Testis (tissue), 2 donors: ENCODE measurements at regions not wholly inside any gene's neighbourhood (a gene's known extent, or its start where the extent isn't known, plus 50 kb on each side); places are given as distances from the start of the nearest gene placed in this dataset.

Experiments used
- DNase-seq: peaks from one replicate; pipeline ENCODE4 v3.0.0-alpha.2; 2019
- H3K27ac ChIP-seq, 2 donors: fragments of 200-600 bp; sonication (generic); one replicate each; pipeline ENCODE4 v1.5.1; 2019
- H3K27me3 ChIP-seq: fragments of 200-600 bp; sonication (generic); one replicate; pipeline ENCODE4 v1.5.1; 2019
- H3K36me3 ChIP-seq: fragments of 200-600 bp; sonication (generic); one replicate; pipeline ENCODE4 v1.5.1; 2017; ENCODE audit warnings: low read depth; ENCODE audit errors: missing control alignments
- H3K4me1 ChIP-seq: fragments of 200-600 bp; sonication (generic); one replicate; pipeline ENCODE4 v1.5.1; 2019
- H3K4me3 ChIP-seq, 2 donors: fragments of 200-600 bp; sonication (generic); one replicate each; pipeline ENCODE4 v1.5.1; 2017 to 2019
- H3K9me3 ChIP-seq: fragments of 200-600 bp; sonication (generic); one replicate; pipeline ENCODE4 v1.5.1; 2017
- POLR2A ChIP-seq: fragments of 450-650 bp; IDR thresholded peaks from one replicate; pipeline ENCODE4 v1.6.1; 2017; ENCODE audit warnings: antibody characterized with exemption, mild to moderate bottlenecking, moderate library complexity
- WGBS, 2 donors: methylation state at CpG; one replicate each; pipeline ENCODE4 v1.1.5; 2018; 5-methylcytosine and 5-hydroxymethylcytosine counted together
- intact Hi-C: fragments of 100-400 bp; cut with DNase I; formaldehyde crosslinking; loops from one replicate; pipeline ENCODE4 v1.15.1; 2023; ENCODE audit warnings: low total_unique reads
- TF ChIP-seq, protein P1 (sequence below), 3 experiments: fragments of 450-650 bp in 2 of 3; fragments of 200-600 bp in 1 of 3; sonication (generic) in 1 of 3; IDR thresholded peaks; one replicate each; pipeline ENCODE4 v1.5.1; 2016 to 2019; ENCODE audit warnings: antibody characterized with exemption in 3 of 3, mild to moderate bottlenecking in 2 of 3, moderate library complexity in 1 of 3

DNA sequence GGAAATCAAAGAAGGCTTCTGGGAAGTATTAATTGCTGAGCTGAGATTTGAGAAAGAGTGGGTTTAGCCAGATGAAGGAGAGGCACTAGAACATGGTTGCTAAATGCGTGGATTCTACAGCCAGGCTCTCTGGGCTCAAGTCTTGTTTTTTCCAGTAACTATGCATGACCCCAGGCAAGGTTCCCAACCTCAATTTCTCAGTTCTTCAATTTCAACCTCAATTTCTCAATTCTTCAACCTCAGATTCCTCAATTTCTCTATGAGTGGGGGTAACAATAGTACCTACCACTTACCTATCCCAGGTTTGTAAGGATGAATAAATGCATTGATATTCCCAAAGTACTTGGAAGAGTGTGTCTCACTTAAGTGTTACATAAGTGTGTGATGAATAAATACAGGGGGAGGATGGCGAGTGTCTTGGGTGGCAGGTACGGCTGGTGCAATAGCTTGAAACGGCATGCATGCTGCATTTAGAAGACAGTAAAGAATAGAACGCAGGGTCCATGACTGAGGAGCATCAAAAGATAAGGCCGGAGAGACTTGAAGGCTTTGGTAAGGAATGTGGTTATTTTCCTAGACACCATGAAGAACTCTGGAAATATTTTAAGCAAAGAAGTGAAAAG is 149.1 kb upstream of the ATP2B1 start:
- DNase-seq: no peak
- no peaks in the 10 kb centered on the region for H3K36me3 ChIP-seq
- H3K9me3 ChIP-seq: no peaks in the 10 kb centered on the region
- H3K27me3 ChIP-seq: no peaks in the 10 kb centered on the region
- H3K4me3 ChIP-seq: no peak overlapping the region
- WGBS, 2 donors: 80 to 94% methylated on average over 6 of the region's 6 CpGs
- no peaks in the 10 kb centered on the region for H3K4me1 ChIP-seq
- intact Hi-C loops: no loop called here
- no peak overlapping the region for H3K27ac ChIP-seq
- TF ChIP-seq, protein P1, sequence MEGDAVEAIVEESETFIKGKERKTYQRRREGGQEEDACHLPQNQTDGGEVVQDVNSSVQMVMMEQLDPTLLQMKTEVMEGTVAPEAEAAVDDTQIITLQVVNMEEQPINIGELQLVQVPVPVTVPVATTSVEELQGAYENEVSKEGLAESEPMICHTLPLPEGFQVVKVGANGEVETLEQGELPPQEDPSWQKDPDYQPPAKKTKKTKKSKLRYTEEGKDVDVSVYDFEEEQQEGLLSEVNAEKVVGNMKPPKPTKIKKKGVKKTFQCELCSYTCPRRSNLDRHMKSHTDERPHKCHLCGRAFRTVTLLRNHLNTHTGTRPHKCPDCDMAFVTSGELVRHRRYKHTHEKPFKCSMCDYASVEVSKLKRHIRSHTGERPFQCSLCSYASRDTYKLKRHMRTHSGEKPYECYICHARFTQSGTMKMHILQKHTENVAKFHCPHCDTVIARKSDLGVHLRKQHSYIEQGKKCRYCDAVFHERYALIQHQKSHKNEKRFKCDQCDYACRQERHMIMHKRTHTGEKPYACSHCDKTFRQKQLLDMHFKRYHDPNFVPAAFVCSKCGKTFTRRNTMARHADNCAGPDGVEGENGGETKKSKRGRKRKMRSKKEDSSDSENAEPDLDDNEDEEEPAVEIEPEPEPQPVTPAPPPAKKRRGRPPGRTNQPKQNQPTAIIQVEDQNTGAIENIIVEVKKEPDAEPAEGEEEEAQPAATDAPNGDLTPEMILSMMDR (IDR thresholded peaks at IDR 0.05): no peak
- TF ChIP-seq POLR2A: no peak

DNA sequence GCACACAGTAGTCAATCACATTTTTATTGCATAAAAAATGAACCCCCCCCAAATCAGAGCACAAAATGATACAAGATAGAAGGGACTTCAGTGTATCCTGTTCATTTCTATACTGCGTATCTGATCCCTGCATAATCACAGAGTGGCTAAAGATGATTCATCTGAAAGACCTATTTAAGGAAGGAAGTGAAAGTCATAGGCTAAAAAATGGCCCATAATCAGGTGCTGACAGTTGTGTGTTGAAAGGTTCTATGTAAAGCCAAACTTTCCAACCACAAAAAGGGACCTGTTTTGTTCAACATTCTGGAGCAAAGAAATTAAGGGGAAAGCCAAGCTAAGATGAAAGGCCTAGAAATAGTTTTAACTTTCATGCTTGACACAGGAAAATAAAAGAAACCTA is 147.8 kb upstream of the ATP2B1 start:
- Histone ChIP-seq H3K9me3 (no peaks in the 10 kb centered on the region), H3K27me3 (no peaks in the 10 kb centered on the region), H3K36me3 (no peaks in the 10 kb centered on the region), H3K27ac (no peak overlapping the region), H3K4me1 (no peaks in the 10 kb centered on the region), H3K4me3 (no peak overlapping the region)
- intact Hi-C loops: no loop called here
- 82 to 93% methylated on average over 1 of the region's 1 CpG for WGBS, 2 donors
- no peak for DNase-seq
- TF ChIP-seq POLR2A: no peak
- TF ChIP-seq, protein P1 (IDR thresholded peaks at IDR 0.05): no peak

DNA sequence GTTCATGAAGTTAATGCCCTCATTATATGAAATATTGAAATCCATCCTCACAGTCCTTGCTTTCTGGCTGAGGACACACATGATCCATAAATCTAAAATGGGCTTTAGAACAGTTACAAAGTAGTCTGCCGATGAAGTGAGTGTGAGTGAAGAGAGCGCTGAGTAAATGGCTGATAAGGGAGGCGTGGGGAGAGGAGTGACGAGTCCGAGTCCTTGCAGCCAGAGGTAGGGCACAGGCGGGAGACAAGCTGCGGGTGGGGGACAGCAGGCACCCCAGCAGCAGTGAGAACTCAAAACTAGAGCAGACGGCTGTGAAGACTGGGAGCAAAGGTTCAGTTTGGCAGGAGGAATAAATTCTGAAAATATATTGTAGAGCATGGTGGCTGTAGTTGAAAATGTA is 140.1 kb upstream of the ATP2B1 start:
- Histone ChIP-seq H3K27ac (no peak overlapping the region), H3K9me3 (no peaks in the 10 kb centered on the region), H3K4me1 (no peaks in the 10 kb centered on the region), H3K27me3 (no peaks in the 10 kb centered on the region), H3K4me3 (no peak overlapping the region), H3K36me3 (no peaks in the 10 kb centered on the region)
- peak; percentile 22 for DNase-seq
- WGBS, 2 donors: 58 to 65% methylated on average over 8 of the region's 8 CpGs
- intact Hi-C loops: no loop called here
- TF ChIP-seq, protein P1 (IDR thresholded peaks at IDR 0.05): no peak
- no peak for TF ChIP-seq POLR2A

DNA sequence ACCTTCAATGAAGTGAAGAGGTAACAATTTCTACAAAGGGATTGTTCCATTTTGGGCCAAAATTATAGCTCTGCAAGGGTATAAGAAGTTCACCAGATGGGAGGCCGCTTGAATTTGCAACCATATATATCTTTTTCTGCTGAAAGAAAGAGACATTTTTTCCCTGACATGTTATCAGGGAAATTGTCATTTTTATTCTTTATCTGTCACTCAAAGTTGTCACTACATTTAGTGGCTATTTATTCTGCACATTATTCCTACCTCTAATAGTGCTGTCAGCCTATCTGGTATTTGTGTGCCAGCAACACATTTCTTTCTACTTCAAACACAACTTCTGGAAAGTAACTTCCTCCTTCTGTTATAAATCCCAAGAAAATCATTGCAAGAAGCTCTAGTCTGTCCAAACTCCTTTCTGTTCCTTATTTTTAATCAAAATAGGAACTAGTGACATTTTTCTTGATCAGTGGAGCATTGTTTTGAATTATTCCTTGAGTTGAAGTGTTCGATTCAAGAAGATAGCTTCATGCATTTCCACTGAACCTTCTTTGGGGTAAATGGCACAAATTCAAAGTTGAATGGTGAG is 137.9 kb upstream of the ATP2B1 start:
- intact Hi-C loops: no loop called here
- WGBS, 2 donors: 74 to 77% methylated on average over 2 of the region's 2 CpGs
- Histone ChIP-seq H3K27me3 (no peaks in the 10 kb centered on the region), H3K4me1 (no peaks in the 10 kb centered on the region), H3K9me3 (no peaks in the 10 kb centered on the region), H3K36me3 (no peaks in the 10 kb centered on the region), H3K27ac (no peak overlapping the region), H3K4me3 (no peak overlapping the region)
- TF ChIP-seq, protein P1 (IDR thresholded peaks at IDR 0.05): no peak
- no peak for TF ChIP-seq POLR2A
- DNase-seq: no peak

DNA sequence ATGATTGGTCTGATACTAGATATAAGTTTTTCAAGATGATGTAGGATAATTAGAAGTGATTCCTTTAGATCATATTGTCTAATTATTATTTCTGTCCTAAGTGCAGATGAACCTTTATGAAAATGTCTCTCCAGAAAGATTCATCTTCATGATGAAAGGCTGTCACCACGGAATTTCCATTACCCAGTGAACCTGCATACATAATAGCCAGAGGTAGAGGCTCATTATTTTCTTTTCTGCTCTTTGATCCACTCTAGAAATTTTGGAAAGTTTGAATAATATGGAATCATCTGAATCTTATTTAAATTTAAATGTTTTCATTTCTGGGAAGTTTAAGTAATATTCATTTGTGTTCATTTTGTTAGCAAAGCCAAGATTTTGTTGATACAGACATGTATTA is 137.1 kb upstream of the ATP2B1 start:
- Histone ChIP-seq H3K36me3 (no peaks in the 10 kb centered on the region), H3K9me3 (no peaks in the 10 kb centered on the region), H3K4me1 (no peaks in the 10 kb centered on the region), H3K4me3 (no peak overlapping the region), H3K27ac (no peak overlapping the region), H3K27me3 (no peaks in the 10 kb centered on the region)
- TF ChIP-seq, protein P1 (IDR thresholded peaks at IDR 0.05): no peak
- TF ChIP-seq POLR2A: no peak
- intact Hi-C loops: no loop called here
- no peak for DNase-seq
- WGBS, 2 donors: 85 to 96% methylated on average over 1 of the region's 1 CpG
